K562 (cell line): ENCODE measurements at regions not wholly inside any gene's neighbourhood (a gene's known extent, or its start where the extent isn't known, plus 50 kb on each side); places are given as distances from the start of the nearest gene placed in this dataset.

Source experiments
- ATAC-seq: fragments of 200-7000 bp; cut with Tn5 transposase; 3 replicates; pipeline ENCODE4 v1.9.1; 2020; ENCODE audit warnings: moderate library complexity
- BruUV-seq: library from RNA; stranded (reverse); fragments of 400-500 nt; replicated peaks from 2 replicates; lab custom pipeline; 2021; lab: Mats Ljungman, UMichigan
- CTCF ChIA-PET: fragments of 300-600 bp; formaldehyde crosslinking; extraction: SDS; loops from one replicate; lab custom pipeline; 2021; ENCODE audit warnings: low intra/inter-chr PET ratio; lab: Yijun Ruan, JAX
- POLR2A ChIA-PET: fragments of 300-600, 350-650 bp; sonication (Branson Sonifier 250); formaldehyde crosslinking; extraction: SDS; loops from one replicate; lab custom pipeline; 2021; ENCODE audit warnings: antibody characterized with exemption, inconsistent platforms; lab: Yijun Ruan, JAX
- DNase-seq, 4 experiments: peaks; one replicate each; pipeline versions ENCODE4 v3.0.0 to v3.0.0-alpha.2; 2011 to 2018; ENCODE audit warnings: low spot score in 3 of 4, mixed read lengths in 3 of 4; ENCODE audit errors: extremely low read depth in 1 of 4
- FAIRE-seq: peaks from 2 replicates; lab custom pipeline; 2011; peaks lifted over from hg19 to GRCh38; lab: Jason Lieb, UNC
- H2AFZ ChIP-seq: 2 replicates; pipeline ENCODE4 v1.6.0; 2011; ENCODE audit warnings: low read depth, low read length, control low read depth, inconsistent platforms
- H3K27ac ChIP-seq: fragments of 200-600 bp; 3 replicates; pipeline ENCODE4 v1.8.0; 2011; ENCODE audit warnings: low read depth, mild to moderate bottlenecking, control low read depth, inconsistent platforms, low read length, moderate library complexity, mixed read lengths; ENCODE audit errors: extremely low read depth
- H3K27me3 ChIP-seq, 2 experiments: fragments of 300-600 bp in 1 of 2; 2 replicates in 1 of 2; 3 replicates in 1 of 2; pipeline versions ENCODE4 v1.6.0 to v1.8.0; 2011; ENCODE audit warnings: inconsistent platforms in 2 of 2, low read length in 2 of 2, mild to moderate bottlenecking in 1 of 2, mixed read lengths in 1 of 2, moderate library complexity in 1 of 2; ENCODE audit not compliant: control insufficient read depth in 2 of 2, insufficient read depth in 2 of 2
- H3K36me3 ChIP-seq: fragments of 300-600 bp; 3 replicates; pipeline ENCODE4 v1.8.0; 2011; ENCODE audit warnings: mild to moderate bottlenecking, low read length, inconsistent platforms; ENCODE audit not compliant: control insufficient read depth, insufficient read depth
- H3K4me1 ChIP-seq, 2 experiments: fragments of 200-600 bp in 1 of 2; replicated peaks in 1 of 2; 2 replicates in 1 of 2; 3 replicates in 1 of 2; pipeline versions ENCODE4 v1.5.1 to v1.8.0; 2011; ENCODE audit warnings: inconsistent platforms in 2 of 2, low read length in 2 of 2, mild to moderate bottlenecking in 1 of 2, mixed read lengths in 1 of 2, moderate library complexity in 1 of 2; ENCODE audit not compliant: control insufficient read depth in 2 of 2, insufficient read depth in 2 of 2
- H3K4me2 ChIP-seq: 2 replicates; pipeline ENCODE4 v1.6.1; 2011; ENCODE audit warnings: low read length, control low read depth, inconsistent platforms, mixed read lengths; ENCODE audit not compliant: insufficient read depth
- H3K4me3 ChIP-seq: fragments of 200-600 bp; sonication (generic), shearing (Covaris generic); 2 replicates; pipeline ENCODE4 v1.5.1; 2016; ENCODE audit warnings: control low read depth, inconsistent platforms
- H3K79me2 ChIP-seq: fragments of 200-600 bp; 3 replicates; pipeline ENCODE4 v1.8.0; 2011; ENCODE audit warnings: low read length, inconsistent platforms; ENCODE audit not compliant: control insufficient read depth, insufficient read depth
- H3K9ac ChIP-seq, 2 experiments: 2 replicates each; pipeline versions ENCODE4 v1.6.0 to v1.6.1; 2011; ENCODE audit warnings: low read depth in 2 of 2, low read length in 2 of 2, control low read depth in 1 of 2, inconsistent platforms in 1 of 2, mild to moderate bottlenecking in 1 of 2, mixed read lengths in 1 of 2; ENCODE audit not compliant: insufficient read depth in 1 of 2
- H3K9me1 ChIP-seq: one replicate; pipeline ENCODE4 v1.6.0; 2011; ENCODE audit warnings: inconsistent platforms, mild to moderate bottlenecking, low read length, moderate library complexity; ENCODE audit not compliant: control insufficient read depth, insufficient read depth
- H3K9me3 ChIP-seq: replicated peaks from 2 replicates; pipeline ENCODE4 v1.5.1; 2011; ENCODE audit warnings: low read depth, low read length, inconsistent platforms; ENCODE audit not compliant: control insufficient read depth, insufficient read depth
- H4K20me1 ChIP-seq: replicated peaks from 2 replicates; pipeline ENCODE4 v1.6.1; 2011; ENCODE audit warnings: low read length, inconsistent platforms, mixed read lengths; ENCODE audit not compliant: control insufficient read depth, insufficient read depth
- KAT8 ChIP-seq: fragments of 450-650 bp; IDR thresholded peaks from 2 replicates; pipeline ENCODE4 v1.6.1; 2016; ENCODE audit warnings: low read depth, mild to moderate bottlenecking
- LCOR ChIP-seq: sonication (generic); formaldehyde crosslinking; IDR thresholded peaks from 2 replicates; pipeline ENCODE4 v1.8.0; 2022; ENCODE audit warnings: mild to moderate bottlenecking, missing genetic modification reagents
- PTBP1 ChIP-seq: fragments of 200-400 bp; formaldehyde crosslinking; IDR thresholded peaks from 2 replicates; pipeline ENCODE4 v1.6.1; 2017; ENCODE audit warnings: low read depth, low read length
- WGBS: fragments of 100-300 bp; shearing (Covaris generic); methylation state at CpG from one replicate; pipeline ENCODE4 v1.1.6; 2016; ENCODE audit warnings: low coverage, mixed read lengths; ENCODE audit not compliant: insufficient coverage; ENCODE audit errors: missing lambda C conversion rate; 5-methylcytosine and 5-hydroxymethylcytosine counted together
- in situ Hi-C: fragments of 300-500 bp; cut with MboI; formaldehyde crosslinking; loops from 4 replicates; pipeline ENCODE4 v1.15.0; 2018; ENCODE audit warnings: inconsistent platforms, mixed read lengths
- intact Hi-C: fragments of 100-400 bp; cut with micrococcal nuclease; formaldehyde crosslinking; loops from 2 replicates; pipeline ENCODE4 v1.14.2; 2022
- TF ChIP-seq, protein P1 (sequence below): IDR thresholded peaks from 2 replicates; pipeline ENCODE4 v1.6.1; 2012; ENCODE audit warnings: low read depth, low read length, improper control_type of control experiment, borderline replicate concordance
- TF ChIP-seq, protein P2 (sequence below): sonication (generic); formaldehyde crosslinking; IDR thresholded peaks from 2 replicates; pipeline ENCODE4 v1.8.1; 2023; ENCODE audit warnings: mild to moderate bottlenecking, missing genetic modification reagents
- TF ChIP-seq, protein P3 (sequence below): fragments of 250-450 bp; sonication (Bioruptor Pico); IDR thresholded peaks from 2 replicates; pipeline ENCODE4 v1.5.0; 2021

DNA sequence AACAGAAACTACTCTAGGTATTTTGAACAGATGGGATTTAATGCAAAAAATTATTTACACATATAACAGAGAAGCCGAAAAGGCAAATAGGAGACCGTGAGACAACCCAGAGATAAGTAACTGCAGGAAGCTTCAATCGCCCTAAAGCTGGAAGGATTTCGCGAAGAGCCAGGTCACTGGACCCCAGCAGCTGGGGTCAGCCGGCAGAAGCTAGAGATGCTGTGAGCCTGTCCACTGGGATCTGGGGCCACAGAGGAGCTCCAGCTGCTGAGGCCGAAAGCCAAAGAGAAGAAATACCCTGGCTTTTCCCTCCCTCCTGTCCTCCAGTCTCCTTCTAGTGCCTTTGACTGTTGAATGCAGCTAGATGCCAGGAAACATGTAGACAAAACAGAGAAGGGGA lies 192.8 kb upstream of the BCOR start:
- intact Hi-C loops = no loop called here
- CTCF ChIA-PET = no interaction called here
- WGBS = 25% methylated on average over 7 of the region's 7 CpGs
- no peak overlapping the region for H3K4me2 ChIP-seq
- in situ Hi-C loops = no loop called here
- H3K27me3 ChIP-seq = no peaks in the 10 kb centered on the region
- H3K79me2 ChIP-seq = no peaks in the 10 kb centered on the region
- TF ChIP-seq, protein P1, sequence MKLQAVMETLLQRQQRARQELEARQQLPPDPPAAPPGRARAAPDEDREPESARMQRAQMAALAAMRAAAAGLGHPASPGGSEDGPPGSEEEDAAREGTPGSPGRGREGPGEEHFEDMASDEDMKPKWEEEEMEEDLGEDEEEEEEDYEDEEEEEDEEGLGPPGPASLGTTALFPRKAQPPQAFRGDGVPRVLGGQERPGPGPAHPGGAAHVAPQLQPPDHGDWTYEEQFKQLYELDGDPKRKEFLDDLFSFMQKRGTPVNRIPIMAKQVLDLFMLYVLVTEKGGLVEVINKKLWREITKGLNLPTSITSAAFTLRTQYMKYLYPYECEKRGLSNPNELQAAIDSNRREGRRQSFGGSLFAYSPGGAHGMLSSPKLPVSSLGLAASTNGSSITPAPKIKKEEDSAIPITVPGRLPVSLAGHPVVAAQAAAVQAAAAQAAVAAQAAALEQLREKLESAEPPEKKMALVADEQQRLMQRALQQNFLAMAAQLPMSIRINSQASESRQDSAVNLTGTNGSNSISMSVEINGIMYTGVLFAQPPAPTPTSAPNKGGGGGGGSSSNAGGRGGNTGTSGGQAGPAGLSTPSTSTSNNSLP = no peak
- TF ChIP-seq, protein P2, sequence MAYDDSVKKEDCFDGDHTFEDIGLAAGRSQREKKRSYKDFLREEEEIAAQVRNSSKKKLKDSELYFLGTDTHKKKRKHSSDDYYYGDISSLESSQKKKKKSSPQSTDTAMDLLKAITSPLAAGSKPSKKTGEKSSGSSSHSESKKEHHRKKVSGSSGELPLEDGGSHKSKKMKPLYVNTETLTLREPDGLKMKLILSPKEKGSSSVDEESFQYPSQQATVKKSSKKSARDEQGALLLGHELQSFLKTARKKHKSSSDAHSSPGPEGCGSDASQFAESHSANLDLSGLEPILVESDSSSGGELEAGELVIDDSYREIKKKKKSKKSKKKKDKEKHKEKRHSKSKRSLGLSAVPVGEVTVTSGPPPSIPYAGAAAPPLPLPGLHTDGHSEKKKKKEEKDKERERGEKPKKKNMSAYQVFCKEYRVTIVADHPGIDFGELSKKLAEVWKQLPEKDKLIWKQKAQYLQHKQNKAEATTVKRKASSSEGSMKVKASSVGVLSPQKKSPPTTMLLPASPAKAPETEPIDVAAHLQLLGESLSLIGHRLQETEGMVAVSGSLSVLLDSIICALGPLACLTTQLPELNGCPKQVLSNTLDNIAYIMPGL (CRISPR knock-in tag) = no peak
- no peak for TF ChIP-seq LCOR (CRISPR knock-in tag)
- no peak for TF ChIP-seq PTBP1
- TF ChIP-seq, protein P3, sequence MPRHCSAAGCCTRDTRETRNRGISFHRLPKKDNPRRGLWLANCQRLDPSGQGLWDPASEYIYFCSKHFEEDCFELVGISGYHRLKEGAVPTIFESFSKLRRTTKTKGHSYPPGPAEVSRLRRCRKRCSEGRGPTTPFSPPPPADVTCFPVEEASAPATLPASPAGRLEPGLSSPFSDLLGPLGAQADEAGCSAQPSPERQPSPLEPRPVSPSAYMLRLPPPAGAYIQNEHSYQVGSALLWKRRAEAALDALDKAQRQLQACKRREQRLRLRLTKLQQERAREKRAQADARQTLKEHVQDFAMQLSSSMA (CRISPR knock-in tag) = no peak
- TF ChIP-seq KAT8 = no peak
- TF ChIP-seq, all 486 proteins: peak for 0
- H3K9ac ChIP-seq = no peak overlapping the region
- no peak overlapping the region for H3K4me3 ChIP-seq
- DNase-seq = no peak
- no TSS peak for BruUV-seq
- no peaks in the 10 kb centered on the region for H3K9me1 ChIP-seq
- POLR2A ChIA-PET = interaction anchor here (0.7 kb wide), 1 partner anchor 8 kb away, joined by 3 read pairs; no protein-coding TSS in a partner anchor
- H3K36me3 ChIP-seq = no peaks in the 10 kb centered on the region
- no peak for ATAC-seq
- FAIRE-seq = no peak
- H3K9me3 ChIP-seq = no peaks in the 10 kb centered on the region
- no peaks in the 10 kb centered on the region for H3K4me1 ChIP-seq
- no peak overlapping the region for H3K27ac ChIP-seq
- H2AFZ ChIP-seq = no peak overlapping the region
- no peaks in the 10 kb centered on the region for H4K20me1 ChIP-seq
